ENCODE measurements at regions not wholly inside any gene's neighbourhood (a gene's known extent, or its start where the extent isn't known, plus 50 kb on each side); places are given as distances from the start of the nearest gene placed in this dataset.

DNA sequence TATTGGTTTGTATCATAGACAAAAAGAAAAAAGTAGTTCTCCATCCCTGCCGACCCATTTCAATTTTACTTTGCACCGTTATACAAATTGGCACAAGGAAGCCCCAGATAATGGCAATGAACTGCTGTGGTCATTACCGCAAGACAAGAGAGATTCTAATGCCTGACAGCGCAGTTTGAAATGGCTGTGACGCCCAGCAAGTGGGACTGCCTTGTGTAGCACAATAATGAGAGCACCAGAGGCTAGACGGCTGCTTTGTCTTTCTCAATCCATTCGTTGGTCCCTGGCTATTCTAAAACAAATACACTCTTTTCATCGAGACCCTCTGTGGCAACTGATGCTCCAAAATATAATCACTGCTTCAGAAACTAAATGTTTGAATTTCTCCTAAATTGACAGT is 192.4 kb upstream of the NEIL3 start:
- no peak for DNase-seq

DNA sequence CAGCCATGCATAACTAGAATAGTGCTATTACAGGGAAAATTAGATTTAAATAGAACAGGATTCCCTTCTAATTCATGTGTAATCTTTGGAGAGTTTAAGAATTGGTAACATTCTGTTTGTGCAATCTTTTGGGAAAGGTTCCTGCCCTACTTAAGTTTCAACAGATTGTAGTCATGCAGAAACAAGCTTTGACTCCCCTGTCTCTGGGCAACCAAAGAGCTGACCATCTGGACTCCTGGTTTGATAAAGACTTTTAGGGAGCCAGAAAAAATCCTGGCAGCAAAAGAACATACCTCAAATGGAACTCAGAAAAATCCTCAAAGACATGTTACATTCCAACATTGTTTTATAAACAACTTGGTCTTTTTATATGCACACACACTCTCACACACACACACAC is 191.1 kb upstream of the NEIL3 start:
- DNase-seq, result no peak

DNA sequence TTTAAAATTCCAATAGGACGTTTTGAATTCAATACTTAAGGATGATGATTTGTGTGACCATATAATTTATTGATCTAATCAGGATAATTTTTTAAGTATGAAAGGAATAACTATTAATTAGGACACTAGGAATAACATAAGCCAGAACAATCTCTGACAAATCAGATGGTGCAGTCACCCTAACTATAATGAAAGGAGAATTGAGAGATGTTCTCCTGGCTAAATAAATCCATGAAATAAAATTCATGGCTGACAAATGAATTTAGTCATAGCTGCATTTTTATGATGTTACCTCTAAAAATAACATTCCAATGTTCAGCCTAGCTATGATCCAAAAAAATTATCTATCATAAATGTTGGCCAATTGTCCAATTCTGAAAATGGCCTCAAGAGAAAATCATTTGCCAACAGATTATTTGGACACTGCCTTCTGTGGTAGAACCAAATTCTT is 190.6 kb upstream of the NEIL3 start:
- no peak for DNase-seq

DNA sequence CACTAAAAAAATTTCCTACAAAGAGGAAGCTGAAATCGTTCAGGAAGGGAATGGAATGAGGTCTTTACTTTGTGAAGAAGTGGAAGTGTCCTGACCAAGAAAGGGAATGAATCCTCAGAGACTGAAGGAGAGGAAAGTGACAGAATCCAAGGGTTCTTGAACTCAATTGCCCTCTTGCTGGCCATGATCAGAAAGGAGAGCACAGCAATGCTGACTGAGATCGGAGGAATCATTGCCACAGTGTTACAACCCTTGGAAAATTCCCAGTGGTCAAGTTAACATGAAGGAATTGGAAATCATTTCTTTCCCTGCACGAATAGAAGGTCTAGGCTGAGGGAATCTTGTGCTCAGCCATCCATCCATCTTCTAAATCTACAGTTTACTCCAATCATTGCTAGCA is 190.0 kb upstream of the NEIL3 start:
- no peak for DNase-seq

DNA sequence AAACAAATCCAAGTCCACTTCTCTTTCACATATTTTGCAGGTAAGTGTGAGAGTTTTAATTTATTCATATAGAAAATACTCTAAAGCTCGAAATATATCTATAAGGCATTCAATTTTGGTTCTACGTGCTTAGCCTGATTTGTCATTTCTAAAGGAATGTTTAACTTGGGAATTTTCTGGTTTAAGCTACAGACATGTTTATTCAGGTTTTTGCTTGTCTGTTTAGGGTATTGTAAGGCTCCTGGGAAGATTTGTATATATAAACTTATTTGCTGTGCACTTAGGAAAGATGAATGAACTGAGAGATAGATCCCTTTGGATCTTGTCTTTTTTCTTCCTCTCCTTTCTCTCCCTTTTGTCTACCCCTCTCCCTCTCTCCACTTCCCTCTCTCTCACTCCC is 185.9 kb upstream of the NEIL3 start:
- no peak for DNase-seq

DNA sequence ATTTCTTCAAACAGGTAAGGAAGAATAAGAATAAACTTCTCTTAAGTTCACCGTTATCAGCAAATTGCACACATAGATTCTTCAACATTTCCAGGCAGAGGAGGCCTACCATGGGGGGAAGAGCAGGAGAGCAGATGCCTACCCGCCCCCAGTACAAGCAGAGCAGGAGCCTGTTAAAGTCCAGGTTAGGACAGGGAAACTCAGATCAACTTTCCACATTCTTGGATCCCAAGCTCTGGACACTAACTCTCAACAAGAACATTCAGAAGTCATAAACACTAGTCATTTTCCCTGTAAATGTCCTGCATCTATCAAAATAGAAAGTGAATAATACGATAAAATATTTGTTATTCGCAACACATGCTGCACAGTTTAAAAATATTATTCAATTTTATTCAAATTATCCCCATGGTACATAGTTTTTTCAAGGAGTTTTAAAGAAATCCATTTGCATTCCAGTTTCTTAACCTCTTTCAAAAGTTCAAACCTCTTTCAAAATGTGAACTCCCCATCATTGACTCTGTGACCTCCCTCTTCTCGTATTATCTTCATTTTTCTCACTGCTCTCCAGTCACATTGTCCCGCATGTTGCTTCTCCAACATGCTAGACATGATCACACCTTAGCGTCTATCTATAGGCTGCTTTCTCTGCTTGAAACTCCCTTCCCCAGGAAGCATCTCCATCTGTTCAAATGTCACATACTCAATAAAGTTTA is 185.2 kb upstream of the NEIL3 start:
- DNase-seq, result no peak

DNA sequence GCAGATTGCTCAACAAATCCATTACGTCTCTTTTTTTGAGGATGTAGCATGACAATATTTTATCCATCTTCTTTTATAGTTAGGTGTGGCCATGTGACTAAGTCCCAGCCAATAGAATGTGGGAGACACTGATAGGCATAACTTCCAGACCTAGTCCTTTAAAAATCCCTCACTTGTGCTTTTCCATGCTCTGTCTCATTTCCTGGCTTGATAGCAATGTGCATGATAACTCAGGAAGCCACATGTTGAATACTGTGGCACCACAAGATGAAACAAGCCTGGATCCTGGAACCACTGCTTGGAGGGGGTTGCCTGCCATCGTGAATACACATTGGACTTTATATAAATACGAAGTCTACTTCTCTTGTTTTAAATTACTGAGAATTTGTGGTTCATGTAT is 184.0 kb upstream of the NEIL3 start:
- no peak for DNase-seq

DNA sequence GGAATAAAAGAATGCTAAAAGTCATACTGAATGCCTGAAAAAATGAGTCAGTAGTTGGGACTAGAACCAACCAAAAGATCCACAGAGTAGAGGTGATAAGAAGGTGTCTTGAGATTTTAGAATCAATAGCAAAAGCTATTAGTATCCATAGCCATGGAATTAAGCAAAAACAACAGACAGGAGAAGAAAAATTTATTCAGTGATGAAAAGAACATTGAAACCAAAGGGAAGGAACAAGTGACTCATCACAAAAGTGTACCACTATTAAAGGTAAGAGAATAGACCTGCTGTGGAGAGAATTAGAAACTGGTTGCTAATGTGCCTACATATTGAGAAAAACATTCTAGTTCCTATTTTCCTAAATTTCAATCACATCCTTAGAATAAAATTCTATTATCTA is 182.0 kb upstream of the NEIL3 start:
- no peak for DNase-seq

DNA sequence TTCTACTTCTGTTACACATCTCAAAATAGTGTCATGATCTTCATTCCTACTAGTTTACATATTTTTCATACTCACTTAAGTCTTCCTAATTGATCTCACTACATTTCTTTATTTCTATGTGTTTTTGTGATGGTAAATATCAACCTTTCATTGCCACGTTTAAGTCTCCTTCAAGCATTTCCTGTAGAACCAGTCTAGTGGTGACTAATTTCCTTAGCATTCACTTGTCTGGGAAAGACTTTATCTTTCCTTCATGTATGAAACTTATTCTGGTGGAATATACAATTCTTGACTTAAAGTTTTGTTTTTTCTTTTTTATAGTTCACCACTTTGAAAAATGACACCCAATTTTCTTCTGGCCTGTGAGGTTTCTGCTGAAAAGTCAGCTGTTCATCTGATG is 181.4 kb upstream of the NEIL3 start:
- DNase-seq, result no peak

DNA sequence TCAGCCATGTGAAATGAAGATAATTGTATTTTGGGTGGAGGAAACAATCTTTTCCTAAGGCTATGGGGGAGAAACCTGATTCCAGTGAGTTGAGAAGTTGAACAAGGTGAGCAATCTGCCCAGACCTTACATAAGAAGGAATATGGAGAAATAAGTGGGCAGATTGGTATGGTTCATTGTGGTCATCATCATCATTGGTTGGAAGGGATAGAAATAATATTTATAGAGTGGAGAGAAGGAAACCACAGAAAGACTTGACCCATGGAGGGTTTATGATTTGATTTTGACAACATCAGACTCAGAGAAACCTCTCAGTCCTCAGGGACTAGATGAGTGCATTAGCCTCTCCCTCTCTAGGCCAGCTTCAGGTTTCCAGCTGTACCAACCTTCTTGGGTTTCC is 177.9 kb upstream of the NEIL3 start:
- DNase-seq, result no peak

DNA sequence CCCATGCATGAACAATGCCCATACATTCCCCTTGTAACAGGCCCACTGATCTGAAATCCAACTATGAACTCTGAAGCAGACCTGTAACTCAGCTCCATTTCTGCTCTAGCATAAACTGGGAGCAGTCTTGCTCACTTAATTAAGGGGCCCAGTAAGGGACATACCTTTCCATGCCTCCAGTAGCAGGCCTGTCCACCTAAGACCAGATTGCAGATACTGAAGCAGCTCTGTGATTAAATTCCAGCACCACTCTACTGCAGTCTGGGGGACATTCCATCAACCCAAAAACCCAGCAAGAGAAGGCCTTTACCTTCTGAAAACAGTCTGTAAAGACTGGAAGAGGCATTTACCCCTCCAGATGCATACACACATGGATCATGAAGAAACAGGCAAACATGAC is 162.0 kb upstream of the NEIL3 start:
- no peak for DNase-seq

DNA sequence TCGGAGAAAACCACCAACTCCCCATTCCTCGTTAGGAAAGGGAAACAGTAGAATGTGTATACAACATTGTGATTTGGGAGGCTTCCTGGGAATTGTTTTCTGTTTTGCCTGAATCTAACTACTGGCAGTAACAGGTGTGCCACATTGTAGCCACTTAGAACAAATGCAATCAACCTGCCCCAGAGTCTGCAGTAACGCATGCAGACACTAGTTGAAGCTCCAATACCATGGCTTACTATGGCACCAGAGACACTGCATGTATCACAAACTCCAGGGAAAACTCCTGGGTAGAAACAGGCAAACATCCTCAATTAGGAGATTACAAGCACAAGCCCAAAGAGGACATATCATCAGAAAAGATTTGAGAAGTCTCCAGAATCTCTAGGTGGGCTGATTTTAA is 154.2 kb upstream of the NEIL3 start:
- DNase-seq, result no peak

DNA sequence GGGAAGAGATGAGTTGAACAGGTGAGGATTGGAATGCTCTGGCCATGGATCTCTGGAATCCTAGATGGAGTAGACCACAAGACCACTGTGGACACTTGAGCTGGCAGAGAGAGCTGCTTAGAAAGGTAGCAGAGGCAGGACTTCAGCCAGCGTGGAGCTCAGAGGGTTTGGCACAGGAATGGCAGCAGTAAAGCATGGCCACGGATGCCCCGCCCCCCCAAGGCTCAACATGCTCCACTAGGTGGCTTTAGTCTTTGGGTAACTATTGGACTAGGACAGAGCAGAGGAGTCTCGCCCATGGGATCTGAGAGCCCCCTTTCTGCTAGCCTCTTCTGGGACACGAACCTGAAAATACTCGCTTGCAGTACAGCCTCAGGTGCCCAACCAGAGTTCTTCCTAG is 150.1 kb upstream of the NEIL3 start:
- DNase-seq, result no peak

DNA sequence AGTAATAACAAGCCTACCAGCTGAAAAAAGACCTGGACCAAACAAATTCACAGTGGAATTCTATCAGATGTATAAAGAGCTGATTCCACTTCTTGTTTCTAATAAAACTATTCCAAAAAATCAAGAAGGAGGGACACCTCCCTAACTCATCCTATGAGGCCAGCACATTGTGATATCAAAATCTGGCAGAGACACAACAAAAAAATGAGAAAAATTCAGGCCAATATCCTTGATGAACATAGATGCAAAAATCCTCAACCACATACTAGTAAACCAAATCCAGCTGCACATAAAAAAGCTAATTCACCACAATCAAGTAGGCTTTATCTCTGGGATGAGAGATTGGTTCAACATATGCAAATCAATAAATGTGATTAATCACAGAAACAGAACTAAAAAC is 147.9 kb upstream of the NEIL3 start:
- no peak for DNase-seq

DNA sequence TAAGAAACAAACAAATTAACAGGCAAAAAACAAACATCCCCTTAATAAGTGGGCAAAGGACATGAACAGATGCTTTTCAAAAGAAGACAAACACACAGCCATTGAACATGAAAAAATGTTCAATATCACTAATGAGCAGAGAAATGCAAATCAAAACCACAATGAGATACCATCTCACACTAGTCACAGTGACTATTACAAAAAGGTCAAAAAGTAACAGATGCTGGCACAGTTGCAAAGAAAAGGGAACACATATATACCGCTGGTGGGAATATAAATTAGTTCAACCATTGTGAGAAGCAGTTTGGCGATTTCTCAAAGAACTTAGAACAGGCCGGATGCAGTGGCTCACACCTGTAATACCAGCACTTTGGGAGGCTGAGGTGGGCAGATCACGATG is 146.1 kb upstream of the NEIL3 start:
- DNase-seq, result no peak

DNA sequence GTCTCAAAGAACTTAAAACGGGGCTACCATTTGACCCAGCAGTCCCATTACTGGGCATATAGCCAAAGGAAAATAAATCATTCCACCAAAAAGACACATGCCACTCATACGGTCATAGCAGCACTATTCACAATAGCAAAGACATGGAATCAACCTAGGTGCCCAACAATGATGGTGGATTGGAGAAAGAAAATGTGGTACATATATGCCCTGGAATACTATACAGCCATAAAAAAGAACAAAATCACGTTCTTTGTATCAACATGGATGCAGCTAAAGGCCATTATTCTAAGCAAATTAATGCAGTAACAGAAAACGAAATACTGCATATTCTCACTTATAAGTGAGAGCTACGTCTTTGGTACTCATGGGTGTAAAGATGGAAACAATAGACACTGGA is 138.1 kb upstream of the NEIL3 start:
- DNase-seq, result no peak

DNA sequence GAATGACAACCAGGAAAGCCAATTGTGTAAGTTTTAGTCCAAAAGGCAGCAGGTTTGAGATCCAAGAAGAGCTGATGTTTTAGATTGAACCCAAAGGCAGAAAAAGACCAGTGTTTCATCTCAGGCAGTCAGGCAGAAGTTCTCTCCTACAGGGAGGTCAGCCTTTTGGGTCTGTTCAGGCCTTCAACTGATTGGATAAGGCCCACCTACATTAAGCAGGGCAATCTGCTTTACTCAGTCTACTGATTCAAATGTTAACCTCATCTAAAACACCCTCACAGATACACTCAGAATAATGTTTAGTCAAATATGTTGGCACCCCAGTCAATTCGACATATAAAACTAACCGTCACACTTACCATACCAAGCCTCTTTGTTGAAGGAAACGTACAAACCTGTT is 134.2 kb upstream of the NEIL3 start:
- no peak for DNase-seq

DNA sequence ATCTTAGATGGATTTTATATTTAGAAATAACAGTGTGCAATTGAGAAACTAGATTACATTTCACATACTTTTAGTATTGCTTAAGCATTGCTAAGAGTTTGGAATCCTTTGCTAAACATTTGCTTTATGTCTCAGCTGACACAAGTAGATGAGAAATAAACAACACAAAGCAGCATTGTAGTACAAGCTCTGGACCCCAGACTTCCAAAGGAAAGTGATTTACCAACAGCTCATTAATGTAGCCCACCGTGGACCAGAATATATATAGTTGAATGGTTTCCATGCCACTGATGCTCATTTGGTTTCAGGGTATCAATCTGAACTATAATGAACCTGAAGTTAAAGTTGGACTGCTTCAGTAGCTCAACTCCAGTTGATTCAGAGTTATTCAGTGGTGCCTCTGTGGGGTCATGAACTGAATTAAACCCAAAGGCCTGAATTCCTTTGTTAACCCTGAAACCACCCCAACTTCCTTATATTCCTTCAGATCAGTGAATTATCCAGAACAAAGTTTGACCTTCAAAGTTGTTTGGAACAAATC is 132.1 kb upstream of the NEIL3 start:
- no peak for DNase-seq

DNA sequence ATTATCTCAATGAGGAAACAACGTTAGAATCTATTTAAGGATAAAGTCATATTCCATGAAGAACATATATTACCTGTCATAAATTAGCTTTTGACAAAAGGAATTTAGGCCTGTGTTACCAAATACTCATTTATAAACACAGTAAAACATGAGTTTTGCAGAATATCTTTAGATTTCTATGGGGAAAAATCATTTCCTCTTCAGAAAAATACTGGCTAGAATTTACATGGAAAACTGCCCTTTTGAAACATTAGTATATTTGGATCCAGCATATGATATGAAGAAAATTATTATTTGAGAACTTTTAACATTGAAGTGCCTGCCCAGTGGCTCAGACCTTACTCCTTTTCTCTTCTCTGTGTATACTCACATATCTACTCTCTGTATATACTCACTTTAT is 131.4 kb upstream of the NEIL3 start:
- no peak for DNase-seq

DNA sequence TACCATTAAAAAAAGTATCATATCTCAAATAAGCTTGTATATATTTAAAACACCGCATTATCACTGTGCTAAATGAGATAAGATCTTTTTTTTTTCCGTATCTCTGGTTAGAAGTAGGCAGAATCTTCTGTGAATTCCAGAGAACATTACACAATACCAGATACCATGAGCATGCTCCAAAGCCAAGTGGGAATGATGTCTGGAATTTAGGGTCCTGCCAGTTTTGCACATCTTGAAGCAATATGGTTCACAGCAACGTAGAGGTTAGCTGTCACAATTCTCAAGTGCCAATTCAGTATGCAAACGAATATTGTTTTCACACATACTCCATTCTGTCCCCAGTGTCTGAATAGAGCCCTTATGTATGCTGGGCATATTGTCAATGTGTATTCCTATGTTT is 127.5 kb upstream of the NEIL3 start:
- DNase-seq, result no peak

DNA sequence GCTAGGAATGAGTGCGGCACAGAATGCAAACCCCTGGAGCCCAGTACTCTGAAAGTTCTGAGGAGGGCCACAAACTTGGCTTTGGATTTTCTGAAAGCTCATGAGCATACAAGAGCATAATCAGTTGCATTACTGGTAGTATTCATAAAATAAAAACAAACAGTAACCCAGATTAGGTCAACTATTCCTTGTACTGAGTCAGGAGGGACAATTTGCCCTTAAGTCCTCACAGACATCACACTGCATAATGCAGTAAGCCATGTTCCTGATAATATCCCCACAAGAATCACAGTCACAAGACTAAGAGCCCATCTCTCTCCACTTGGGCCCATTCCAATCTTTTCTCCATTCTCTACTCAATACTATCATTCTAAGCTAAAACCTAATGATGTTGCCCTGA is 126.9 kb upstream of the NEIL3 start:
- no peak for DNase-seq

DNA sequence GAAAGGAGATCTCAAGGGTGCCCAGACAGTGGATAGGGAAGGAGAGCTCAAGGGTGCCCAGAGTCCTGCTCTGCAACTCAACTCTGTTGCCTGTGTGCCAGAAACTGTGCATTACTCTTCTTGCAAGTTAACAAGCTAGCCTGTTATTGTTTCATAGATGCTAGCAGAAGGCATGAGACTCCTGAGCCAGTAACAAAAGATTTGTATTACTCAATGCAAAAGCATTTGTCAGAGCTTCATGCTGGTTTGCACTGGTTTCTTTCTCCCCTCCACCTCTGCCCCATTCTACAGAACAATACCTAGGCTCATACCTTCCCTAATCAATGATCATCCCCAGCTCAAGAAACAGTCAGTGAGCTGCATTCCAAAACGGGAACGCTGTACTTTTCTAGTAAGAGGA is 124.5 kb upstream of the NEIL3 start:
- DNase-seq, result no peak

DNA sequence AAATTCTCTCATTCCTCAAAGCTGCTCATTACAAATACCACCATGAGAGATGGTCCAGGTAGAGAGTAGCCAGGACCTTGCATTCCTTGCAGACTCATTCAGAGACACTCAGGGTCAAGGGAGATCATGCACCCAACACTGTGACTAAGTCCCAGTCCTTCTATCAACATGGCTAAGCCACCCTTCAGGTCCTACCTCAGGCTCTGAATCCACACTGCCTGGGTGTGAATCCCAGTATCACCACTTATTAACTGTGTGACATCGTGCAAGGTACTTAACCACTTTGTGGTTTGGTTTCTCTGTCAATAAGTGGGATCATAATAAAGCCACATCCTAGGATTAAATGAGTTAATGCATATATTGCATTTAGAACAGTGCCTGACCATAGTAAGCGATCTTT is 124.1 kb upstream of the NEIL3 start:
- no peak for DNase-seq

DNA sequence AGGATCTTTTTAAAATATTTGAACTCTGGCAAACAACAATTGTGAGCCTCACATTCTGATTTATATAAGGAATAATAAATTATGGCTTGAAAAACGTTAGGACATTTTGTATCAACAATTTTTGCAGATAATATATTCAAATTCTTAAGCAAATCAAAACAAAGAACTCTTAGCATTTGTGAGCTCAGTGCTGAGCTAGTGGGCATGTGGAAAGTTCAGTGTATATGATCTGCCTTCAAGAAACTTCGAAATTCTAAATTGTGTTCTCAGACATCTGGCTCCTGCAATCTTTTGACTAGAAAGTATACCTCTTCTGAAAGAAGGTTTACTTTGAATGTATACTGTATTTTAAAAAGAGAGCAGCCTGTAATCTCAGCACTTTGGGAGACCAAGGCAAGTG is 122.3 kb upstream of the NEIL3 start:
- DNase-seq, result no peak

DNA sequence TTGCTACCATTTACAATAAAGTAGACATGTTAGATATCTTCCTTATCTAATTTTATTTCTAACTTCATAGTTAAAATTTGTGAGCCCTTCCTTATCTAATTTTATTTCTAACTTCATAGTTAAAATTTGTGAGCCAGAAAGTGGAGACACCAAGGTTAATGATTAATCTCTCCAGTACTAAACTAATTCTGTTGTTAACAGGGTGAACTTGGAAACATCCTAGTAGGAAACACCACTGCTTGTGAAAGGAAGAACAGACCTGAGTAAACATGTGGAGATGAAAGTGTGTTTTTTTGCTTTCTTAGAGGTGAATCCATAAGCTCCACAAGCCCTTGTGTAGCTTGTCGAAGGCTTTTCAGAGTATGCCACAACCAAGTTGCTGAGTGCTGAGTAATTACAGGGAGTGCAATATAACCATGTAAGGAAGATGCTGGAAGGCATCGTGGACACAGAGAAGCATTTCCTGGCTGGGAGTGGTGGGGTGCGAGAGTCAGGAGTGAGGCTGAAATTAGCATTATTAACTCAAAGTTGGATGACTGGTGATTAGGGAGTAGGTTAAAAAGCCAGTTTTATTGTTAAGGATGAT is 118.6 kb upstream of the NEIL3 start:
- no peak for DNase-seq
